GM18505 (cell line): ENCODE measurements at regions not wholly inside any gene's neighbourhood (a gene's known extent, or its start where the extent isn't known, plus 50 kb on each side); places are given as distances from the start of the nearest gene placed in this dataset.

Source experiments
- ATAC-seq: cut with Tn5 transposase; IDR thresholded peaks from one replicate; pipeline ENCODE4 v1.9.1; 2021; ENCODE audit not compliant: unreplicated experiment
- POLR2A ChIP-seq: IDR thresholded peaks from 4 replicates; pipeline ENCODE4 v1.6.1; 2011; ENCODE audit warnings: borderline replicate concordance; ENCODE audit not compliant: insufficient read depth, insufficient read length; ENCODE audit errors: extremely low read depth

DNA sequence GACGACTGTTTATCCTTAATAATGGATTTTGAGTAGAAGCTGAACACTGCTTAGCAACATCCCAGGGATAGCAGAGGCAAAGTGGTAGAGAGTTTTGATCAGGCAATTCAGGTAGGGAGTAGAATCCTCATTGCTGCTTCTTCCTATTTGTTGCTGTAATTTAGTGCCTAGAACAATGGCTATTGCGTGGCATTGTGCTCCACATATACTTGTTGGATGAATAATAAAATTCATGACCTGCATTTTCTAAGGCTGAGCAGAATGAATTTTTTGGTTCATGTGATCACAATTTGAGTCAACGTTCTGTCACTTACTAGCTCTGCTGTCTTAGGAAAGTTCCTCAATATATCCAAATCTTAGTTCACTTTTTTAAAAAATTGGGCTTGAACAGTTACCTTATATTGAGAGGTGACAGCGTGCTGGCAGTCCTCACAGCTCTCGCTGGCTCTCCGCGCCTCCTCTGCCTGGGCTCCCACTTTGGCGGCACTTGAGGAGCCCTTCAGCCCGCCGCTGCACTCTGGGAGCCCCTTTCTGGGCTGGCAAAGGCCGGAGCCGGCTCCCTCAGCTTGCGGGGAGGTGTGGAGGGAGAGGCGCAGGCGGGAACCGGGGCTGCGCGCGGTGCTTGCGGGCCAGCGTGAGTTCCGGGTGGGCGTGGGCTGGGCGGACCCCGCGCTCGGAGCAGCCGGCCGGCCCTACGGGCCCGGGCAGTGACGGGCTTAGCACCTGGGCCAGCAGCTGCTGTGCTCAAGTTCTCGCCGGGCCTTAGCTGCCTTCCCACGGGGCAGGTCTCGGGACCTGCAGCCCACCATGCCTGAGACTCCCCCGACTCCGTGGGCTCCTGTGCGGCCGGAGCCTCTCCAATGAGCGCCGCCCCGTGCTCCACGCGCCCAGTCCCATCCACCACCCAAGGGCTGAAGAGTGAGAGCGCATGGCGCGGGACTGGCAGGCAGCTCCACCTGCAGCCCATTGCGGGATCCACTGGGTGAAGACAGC lies 350.6 kb downstream of the ETS1 start:
- ATAC-seq = no peak
- TF ChIP-seq POLR2A = no peak

GRCh38 chr11:128235958-128236357 lies 351.4 kb downstream of the ETS1 start:
- no peak for TF ChIP-seq POLR2A
- ATAC-seq = no peak

- ATAC-seq = no peak
These were observed 351.9 kb downstream of the ETS1 start for GRCh38 chr11:128235426-128235825.

GRCh38 chr11:128234143-128234542 lies 353.2 kb downstream of the ETS1 start:
- ATAC-seq = no peak
- TF ChIP-seq POLR2A = no peak

More at GRCh38 chr11:128235426-128235825, 351.9 kb downstream of the ETS1 start:
- TF ChIP-seq POLR2A = no peak

GRCh38 chr11:128232588-128232987 lies 354.8 kb downstream of the ETS1 start:
- no peak for TF ChIP-seq POLR2A
- ATAC-seq = no peak

- no peak for TF ChIP-seq POLR2A
- ATAC-seq = no peak
These were observed 355.4 kb downstream of the ETS1 start for GRCh38 chr11:128231845-128232410.

- ATAC-seq = no peak
- no peak for TF ChIP-seq POLR2A
These were observed 359.9 kb downstream of the ETS1 start for GRCh38 chr11:128227466-128227865.

DNA sequence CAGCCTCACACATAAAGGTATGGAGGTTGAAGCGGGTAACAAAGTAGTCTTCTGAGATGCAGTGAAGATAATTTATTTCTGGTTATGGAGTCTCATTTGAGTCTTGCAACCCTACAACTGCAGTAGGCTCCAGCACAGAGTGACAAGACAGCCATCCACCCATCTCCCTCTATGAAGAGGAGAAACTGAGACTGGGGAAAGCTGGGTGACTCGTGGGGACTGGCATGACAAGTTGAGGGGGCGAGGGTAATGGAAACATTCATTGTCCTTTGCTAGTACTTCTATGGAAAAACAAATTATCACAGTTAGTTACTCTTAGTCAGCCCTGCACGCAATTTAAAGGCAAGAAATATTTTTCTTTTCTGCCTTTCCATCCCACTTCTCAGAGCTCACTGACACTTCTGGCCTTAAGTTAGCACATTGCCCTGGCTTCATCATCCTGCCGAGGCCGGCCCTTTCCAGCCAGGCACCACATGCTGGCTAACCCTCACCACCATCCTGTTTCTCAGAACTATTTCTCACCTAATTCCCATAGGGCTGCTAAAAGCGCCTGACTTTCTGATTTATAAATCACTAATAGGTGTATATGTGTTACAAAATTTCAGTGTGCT lies 361.1 kb downstream of the ETS1 start:
- no peak for ATAC-seq
- no peak for TF ChIP-seq POLR2A

DNA sequence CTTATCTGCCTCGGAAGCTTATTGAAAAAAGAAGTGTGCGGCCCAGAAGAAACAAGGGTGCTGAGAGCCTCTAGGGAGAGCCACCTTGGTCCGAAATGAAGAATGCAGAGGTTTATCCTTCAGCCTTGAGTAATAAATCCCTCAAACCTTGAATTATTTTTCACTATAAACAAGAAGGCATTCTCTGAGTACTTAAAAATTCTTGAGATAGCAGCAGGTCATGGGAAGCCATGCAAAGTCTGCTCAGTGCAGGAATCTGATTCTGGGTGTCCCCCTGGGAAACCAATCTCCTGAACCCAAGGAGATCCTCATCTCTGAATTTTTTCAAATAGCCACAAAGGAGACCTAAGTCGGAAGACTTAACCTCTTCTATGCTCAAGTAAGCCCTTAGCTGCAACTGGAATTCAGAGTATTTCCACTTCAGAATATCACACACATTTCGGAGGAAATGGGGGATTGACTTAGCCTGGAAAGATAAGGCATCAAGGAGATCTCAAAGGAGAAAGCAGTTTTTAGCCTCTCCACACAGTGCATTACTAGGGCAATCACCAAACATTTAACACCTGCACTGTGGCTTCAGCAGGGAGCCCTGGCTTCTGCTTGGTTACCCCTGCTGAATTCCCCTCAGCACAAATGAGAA lies 365.0 kb downstream of the ETS1 start:
- no peak for TF ChIP-seq POLR2A
- ATAC-seq = no peak

DNA sequence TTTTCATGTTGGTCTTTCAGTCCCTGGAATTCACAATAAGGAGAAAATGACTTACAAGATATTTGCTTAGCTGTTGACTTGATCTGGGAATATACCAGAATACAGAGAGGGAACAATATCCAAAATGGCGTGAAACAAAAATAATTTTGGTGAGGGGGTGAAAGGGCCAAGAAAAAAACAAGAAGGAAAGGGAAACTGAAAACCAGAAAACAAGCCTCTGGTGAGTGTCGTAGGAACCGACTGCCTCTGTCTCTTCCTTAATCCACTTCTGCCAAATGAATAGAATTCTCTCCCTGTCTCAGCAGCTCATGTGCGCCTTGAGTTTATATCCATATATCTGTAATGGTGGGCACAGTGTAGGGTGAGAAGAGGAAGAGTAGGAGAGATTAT lies 367.6 kb downstream of the ETS1 start:
- no peak for TF ChIP-seq POLR2A
- no peak for ATAC-seq

DNA sequence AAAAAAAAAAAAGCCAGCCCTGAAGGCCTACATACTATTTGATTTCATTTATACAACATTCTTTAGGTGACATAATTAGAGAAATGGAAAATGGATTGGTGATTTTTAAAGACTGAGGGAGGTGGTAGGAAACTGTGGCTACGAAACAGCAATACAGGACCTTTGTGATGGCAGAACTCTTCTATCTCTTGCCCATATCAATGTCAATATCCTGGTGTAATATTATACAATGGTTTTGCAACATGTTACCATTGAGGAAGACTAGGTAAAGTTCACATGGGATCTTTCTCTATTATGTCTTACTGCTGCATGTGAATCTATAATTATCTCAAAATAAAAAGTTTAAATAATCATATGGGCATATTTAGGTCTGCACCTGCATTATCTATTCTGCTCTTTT lies 371.2 kb downstream of the ETS1 start:
- no peak for ATAC-seq
- no peak for TF ChIP-seq POLR2A

DNA sequence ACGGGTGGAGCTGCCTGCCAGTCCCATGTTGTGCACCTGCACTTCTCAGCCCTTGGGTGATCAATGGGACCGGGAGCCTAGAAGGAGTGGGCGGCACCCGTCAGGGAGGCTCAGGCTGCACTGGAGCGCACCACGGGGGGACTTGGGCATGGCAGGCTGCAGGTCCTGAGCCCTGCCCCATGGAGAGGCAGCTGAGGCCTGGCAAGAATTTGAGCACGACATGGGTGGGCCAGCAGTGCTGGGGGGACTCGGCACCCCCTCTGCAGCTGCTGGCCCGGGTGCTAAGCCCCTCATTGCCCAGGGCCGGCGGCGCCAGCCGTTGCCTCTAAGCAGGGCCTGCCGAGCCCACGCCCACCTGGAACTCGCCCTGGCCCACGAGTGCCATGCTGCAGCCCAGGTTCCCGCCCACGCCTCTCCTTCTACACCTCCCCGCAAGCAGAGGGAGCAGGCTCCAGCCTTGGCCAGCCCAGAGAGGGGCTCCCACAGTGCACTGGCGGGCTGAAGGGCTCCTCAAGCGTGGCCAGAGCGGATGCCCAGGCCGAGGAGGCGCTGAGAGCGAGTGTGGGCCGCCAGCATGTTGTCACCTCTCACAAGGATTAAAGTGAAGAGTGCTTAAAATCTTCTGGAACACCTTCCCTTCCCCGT lies 372.0 kb downstream of the ETS1 start:
- TF ChIP-seq POLR2A = no peak
- ATAC-seq = no peak

- no peak for ATAC-seq
- TF ChIP-seq POLR2A = no peak
These were observed 373.1 kb downstream of the ETS1 start for GRCh38 chr11:128214263-128214662.
